Stimulated activated CD4-positive, alpha-beta T cell treated with anti-CD3 and anti-CD28 coated beads, TNF-alpha, amount 100 ng/mL, for 24 hours (primary cell): ENCODE measurements at regions not wholly inside any gene's neighbourhood (a gene's known extent, or its start where the extent isn't known, plus 50 kb on each side); places are given as distances from the start of the nearest gene placed in this dataset.
"Not testable (repeated sequence)": the region's sequence is repeated elsewhere in the genome, so short reads cannot be mapped to it uniquely, and the experiment has no call there.

Experiments used
- DNase-seq, 3 experiments: peaks; one replicate each; pipeline ENCODE4 v3.0.0-alpha.2; 2020; ENCODE audit warnings: low read depth in 3 of 3

GRCh38 chr18:38751211-38751610, 1185.6 kb upstream of the CELF4 start:
- DNase-seq: no peak

- no peak for DNase-seq
These were observed 1185.2 kb upstream of the CELF4 start for GRCh38 chr18:38750751-38751150.

GRCh38 chr18:38747153-38747552, 1181.6 kb upstream of the CELF4 start:
- DNase-seq: no peak

GRCh38 chr18:38720181-38720580, 1154.6 kb upstream of the CELF4 start:
- not testable (repeated sequence) for DNase-seq

GRCh38 chr18:38718365-38718901, 1152.8 kb upstream of the CELF4 start:
- DNase-seq: no peak

- no peak for DNase-seq
These were observed 1143.5 kb upstream of the CELF4 start for GRCh38 chr18:38709122-38709521.

- DNase-seq: no peak
These were observed 1140.8 kb upstream of the CELF4 start for GRCh38 chr18:38706373-38706772.

- no peak for DNase-seq
These were observed 1132.5 kb upstream of the CELF4 start for GRCh38 chr18:38698088-38698487.

GRCh38 chr18:38695559-38696280, 1130.1 kb upstream of the CELF4 start:
- DNase-seq: no peak

- DNase-seq: no peak
These were observed 1127.5 kb upstream of the CELF4 start for GRCh38 chr18:38693104-38693503.

- no peak for DNase-seq
These were observed 1125.0 kb upstream of the CELF4 start for GRCh38 chr18:38690626-38691025.

GRCh38 chr18:38688416-38688815, 1122.8 kb upstream of the CELF4 start:
- DNase-seq: no peak

GRCh38 chr18:38670486-38670885, 1104.9 kb upstream of the CELF4 start:
- no peak for DNase-seq

GRCh38 chr18:38664929-38665328, 1099.3 kb upstream of the CELF4 start:
- no peak for DNase-seq

GRCh38 chr18:38663682-38664081, 1098.1 kb upstream of the CELF4 start:
- no peak for DNase-seq

- no peak for DNase-seq
These were observed 1097.7 kb upstream of the CELF4 start for GRCh38 chr18:38663270-38663669.

- DNase-seq: no peak
These were observed 1089.3 kb upstream of the CELF4 start for GRCh38 chr18:38654946-38655345.

GRCh38 chr18:38651736-38652135, 1086.1 kb upstream of the CELF4 start:
- no peak for DNase-seq

- no peak for DNase-seq
These were observed 1082.6 kb upstream of the CELF4 start for GRCh38 chr18:38648179-38648578.

- DNase-seq: no peak
These were observed 1080.7 kb upstream of the CELF4 start for GRCh38 chr18:38646296-38646695.

GRCh38 chr18:38644875-38645641, 1079.5 kb upstream of the CELF4 start:
- no peak for DNase-seq

GRCh38 chr18:38642711-38643110, 1077.1 kb upstream of the CELF4 start:
- DNase-seq: no peak

- not testable (repeated sequence) for DNase-seq
These were observed 1074.1 kb upstream of the CELF4 start for GRCh38 chr18:38639700-38640099.
